Body of pancreas (tissue), 4 donors: ENCODE measurements at regions not wholly inside any gene's neighbourhood (a gene's known extent, or its start where the extent isn't known, plus 50 kb on each side); places are given as distances from the start of the nearest gene placed in this dataset.

Experiments used
- ATAC-seq: fragments of 150-250 bp; one replicate; pipeline ENCODE4 v1.9.1; 2016
- DNase-seq, 4 donors: peaks; one replicate each; pipeline ENCODE4 v3.0.0-alpha.2; 2019
- H3K27ac ChIP-seq, 4 donors: fragments of 200-600 bp; sonication (generic); 1 replicate in 3 of 4; 2 replicates in 1 of 4; pipeline versions ENCODE4 v1.5.1 to v1.6.1; 2016 to 2019; ENCODE audit warnings: mild to moderate bottlenecking in 1 of 4, mixed read lengths in 1 of 4, moderate library complexity in 1 of 4
- H3K27me3 ChIP-seq, 2 donors: fragments of 200-600 bp; sonication (generic); one replicate each; pipeline ENCODE4 v1.6.0; 2016; ENCODE audit warnings: mild to moderate bottlenecking in 1 of 2
- H3K36me3 ChIP-seq, 2 donors: fragments of 200-600 bp; sonication (generic); replicated peaks in 1 of 2; 2 replicates each; pipeline ENCODE4 v1.5.1; 2016; ENCODE audit warnings: low read depth in 2 of 2; ENCODE audit not compliant: insufficient read depth in 1 of 2
- H3K4me1 ChIP-seq: fragments of 200-600 bp; sonication (generic); one replicate; pipeline ENCODE4 v1.6.0; 2016
- H3K4me3 ChIP-seq, 2 donors: fragments of 200-600 bp; sonication (generic); 1 replicate in 1 of 2; 2 replicates in 1 of 2; pipeline ENCODE4 v1.5.1; 2016 to 2019
- H3K9me3 ChIP-seq, 3 donors: fragments of 200-600 bp; sonication (generic); 1 replicate in 2 of 3; 2 replicates in 1 of 3; pipeline ENCODE4 v1.5.1; 2016
- CTCF ChIP-seq, 7 experiments: fragments of 450-650 bp in 4 of 7; fragments of 200-600 bp in 3 of 7; sonication (generic) in 3 of 7; IDR thresholded peaks; one replicate each; pipeline ENCODE4 v1.5.1; 2016 to 2019; ENCODE audit warnings: antibody characterized with exemption in 7 of 7
- POLR2A ChIP-seq, 3 donors: fragments of 450-650 bp; IDR thresholded peaks; one replicate each; pipeline ENCODE4 v1.6.1; 2016; ENCODE audit warnings: antibody characterized with exemption in 3 of 3, mild to moderate bottlenecking in 2 of 3
- WGBS, 2 donors: methylation state at CpG; one replicate each; pipeline ENCODE4 v1.1.5; 2017; 5-methylcytosine and 5-hydroxymethylcytosine counted together
- intact Hi-C: fragments of 100-400 bp; cut with DNase I; formaldehyde crosslinking; loops from one replicate; pipeline ENCODE4 v1.15.1; 2023

GRCh38 chr5:125776656-125777139 is 646.5 kb upstream of the GRAMD2B start:
- intact Hi-C loops: no loop called here
- H3K27me3 ChIP-seq: no peaks in the 10 kb centered on the region
- ATAC-seq: no peak
- no peaks in the 10 kb centered on the region for H3K36me3 ChIP-seq
- H3K27ac ChIP-seq: no peak overlapping the region
- WGBS, 2 donors: 92 to 94% methylated on average over 3 of the region's 3 CpGs
- no peaks in the 10 kb centered on the region for H3K4me1 ChIP-seq
- no peak for DNase-seq
- no peak overlapping the region for H3K4me3 ChIP-seq
- no peaks in the 10 kb centered on the region for H3K9me3 ChIP-seq
- no peak for TF ChIP-seq CTCF (IDR thresholded peaks at IDR 0.05)
- TF ChIP-seq POLR2A (IDR thresholded peaks at IDR 0.05): no peak

GRCh38 chr5:125778791-125779190 is 644.4 kb upstream of the GRAMD2B start:
- intact Hi-C loops: no loop called here
- Histone ChIP-seq H3K9me3 (no peaks in the 10 kb centered on the region), H3K27ac (no peak overlapping the region), H3K4me3 (no peak overlapping the region), H3K36me3 (no peaks in the 10 kb centered on the region), H3K4me1 (no peaks in the 10 kb centered on the region), H3K27me3 (no peaks in the 10 kb centered on the region)
- TF ChIP-seq POLR2A (IDR thresholded peaks at IDR 0.05) (no peak), CTCF (IDR thresholded peaks at IDR 0.05) (no peak)
- ATAC-seq: no peak
- 32 to 33% methylated on average over 4 of the region's 4 CpGs for whole genome bisulfite sequencing, 2 donors
- no peak for DNase-seq

- TF ChIP-seq POLR2A (IDR thresholded peaks at IDR 0.05) (no peak), CTCF (IDR thresholded peaks at IDR 0.05) (no peak)
- H3K27ac ChIP-seq: no peak overlapping the region
- H3K27me3 ChIP-seq: no peaks in the 10 kb centered on the region
- H3K4me3 ChIP-seq: no peak overlapping the region
- 62 to 75% methylated on average over 2 of the region's 2 CpGs for WGBS, 2 donors
- intact Hi-C loops: no loop called here
- no peaks in the 10 kb centered on the region for H3K9me3 ChIP-seq
- ATAC-seq: no peak
- H3K36me3 ChIP-seq: no peaks in the 10 kb centered on the region
- no peaks in the 10 kb centered on the region for H3K4me1 ChIP-seq
- DNase-seq: no peak
These were observed 637.8 kb upstream of the GRAMD2B start for GRCh38 chr5:125785407-125785806.

- Histone ChIP-seq H3K9me3 (no peaks in the 10 kb centered on the region), H3K27ac (no peak overlapping the region), H3K27me3 (no peaks in the 10 kb centered on the region), H3K36me3 (no peaks in the 10 kb centered on the region), H3K4me1 (no peaks in the 10 kb centered on the region), H3K4me3 (no peak overlapping the region)
- no peak for TF ChIP-seq CTCF (IDR thresholded peaks at IDR 0.05)
- TF ChIP-seq POLR2A (IDR thresholded peaks at IDR 0.05): no peak
- WGBS, 2 donors: 67 to 72% methylated on average over 2 of the region's 2 CpGs
- DNase-seq (no peak), ATAC-seq (no peak)
- intact Hi-C loops: no loop called here
These were observed 637.2 kb upstream of the GRAMD2B start for GRCh38 chr5:125786021-125786420.

GRCh38 chr5:125793470-125793869 is 629.7 kb upstream of the GRAMD2B start:
- no peak for ATAC-seq

More at GRCh38 chr5:125793470-125793869, 629.7 kb upstream of the GRAMD2B start:
- Histone ChIP-seq H3K36me3 (no peaks in the 10 kb centered on the region), H3K27ac (no peak overlapping the region), H3K4me3 (no peak overlapping the region), H3K27me3 (no peaks in the 10 kb centered on the region), H3K9me3 (no peaks in the 10 kb centered on the region), H3K4me1 (no peaks in the 10 kb centered on the region)
- DNase-seq: no peak
- intact Hi-C loops: no loop called here
- TF ChIP-seq POLR2A (IDR thresholded peaks at IDR 0.05) (no peak), CTCF (IDR thresholded peaks at IDR 0.05) (no peak)
- 100% methylated on average over 1 of the region's 1 CpG for WGBS, 2 donors
